Right lung (tissue), 2 donors: ENCODE measurements at regions not wholly inside any gene's neighbourhood (a gene's known extent, or its start where the extent isn't known, plus 50 kb on each side); places are given as distances from the start of the nearest gene placed in this dataset.

ENCODE experiments used
- DNase-seq, 2 donors: peaks; one replicate each; pipeline ENCODE4 v3.0.0-alpha.2; 2013

- DNase-seq, result no peak
Measured at GRCh38 chr9:14466828-14467227, 152.9 kb upstream of the NFIB start.

GRCh38 chr9:14466429-14466818, 152.5 kb upstream of the NFIB start:
- no peak for DNase-seq

- DNase-seq, result no peak
Measured at GRCh38 chr9:14462950-14463349, 149.0 kb upstream of the NFIB start.

- no peak for DNase-seq
Measured at GRCh38 chr9:14455243-14455642, 141.3 kb upstream of the NFIB start.

GRCh38 chr9:14453286-14453685, 139.3 kb upstream of the NFIB start:
- no peak for DNase-seq

GRCh38 chr9:14452539-14452938, 138.6 kb upstream of the NFIB start:
- DNase-seq, result no peak

GRCh38 chr9:14451949-14452348, 138.0 kb upstream of the NFIB start:
- no peak for DNase-seq

GRCh38 chr9:14447103-14447502, 133.2 kb upstream of the NFIB start:
- no peak for DNase-seq

- no peak for DNase-seq
Measured at GRCh38 chr9:14445946-14446345, 132.0 kb upstream of the NFIB start.

GRCh38 chr9:14442956-14443355, 129.0 kb upstream of the NFIB start:
- no peak for DNase-seq

- DNase-seq, result no peak
Measured at GRCh38 chr9:14441976-14442651, 128.2 kb upstream of the NFIB start.

- DNase-seq, result no peak
Measured at GRCh38 chr9:14441115-14441514, 127.2 kb upstream of the NFIB start.

- DNase-seq, result no peak
Measured at GRCh38 chr9:14440062-14440461, 126.1 kb upstream of the NFIB start.

- no peak for DNase-seq
Measured at GRCh38 chr9:14439555-14439954, 125.6 kb upstream of the NFIB start.

- DNase-seq, result no peak
Measured at GRCh38 chr9:14438232-14439021, 124.5 kb upstream of the NFIB start.

- no peak for DNase-seq
Measured at GRCh38 chr9:14437354-14438231, 123.7 kb upstream of the NFIB start.

- no peak for DNase-seq
Measured at GRCh38 chr9:14435871-14436270, 121.9 kb upstream of the NFIB start.

- no peak for DNase-seq
Measured at GRCh38 chr9:14434971-14435718, 121.2 kb upstream of the NFIB start.

GRCh38 chr9:14434158-14434504, 120.2 kb upstream of the NFIB start:
- DNase-seq, result no peak

GRCh38 chr9:14433351-14434157, 119.6 kb upstream of the NFIB start:
- DNase-seq, result peak; percentile 84 to 89
